ENCODE measurements at regions not wholly inside any gene's neighbourhood (a gene's known extent, or its start where the extent isn't known, plus 50 kb on each side); places are given as distances from the start of the nearest gene placed in this dataset.

DNA sequence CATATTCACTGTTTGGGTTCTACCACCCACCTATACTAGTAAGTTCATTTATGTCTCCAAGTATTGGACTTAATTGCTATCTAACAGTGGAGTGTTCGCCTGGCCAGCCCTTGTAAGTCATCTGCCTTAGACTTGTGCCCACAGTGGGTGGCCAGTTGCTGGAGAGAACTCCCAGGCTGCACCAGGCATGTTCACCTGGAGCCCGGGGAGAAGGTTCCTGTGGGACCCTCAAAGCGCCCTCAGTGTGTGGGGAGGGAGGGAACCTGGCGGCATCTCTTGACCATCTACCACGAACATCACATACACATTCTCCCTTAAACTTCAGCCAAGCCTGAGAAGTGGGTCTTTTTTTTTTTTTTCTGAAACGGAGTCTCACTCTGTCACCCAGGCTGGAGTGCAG is 138.1 kb downstream of the CPZ start:
- Histone ChIP-seq H3K36me3 (ENCODE audit: control insufficient read depth in 2 of 2, extremely low read depth in 1 of 2, insufficient read depth in 2 of 2, low read length in 2 of 2) (no peaks in the 10 kb centered on the region), H3K4me1 (ENCODE audit: control insufficient read depth, extremely low read depth, insufficient read depth, low read length) (no peaks in the 10 kb centered on the region), H3K4me2 (ENCODE audit: control insufficient read depth, extremely low read depth, insufficient read depth, low read depth, low read length) (no peak overlapping the region), H3K27ac (ENCODE audit: control insufficient read depth, insufficient read depth, low read length) (no peak overlapping the region), H3K9me3 (ENCODE audit: control insufficient read depth, low read depth, low read length) (peaks cover 7% of the 10 kb centered on the region), H3K9ac (ENCODE audit: control insufficient read depth, extremely low read depth, insufficient read depth, low read length) (no peak overlapping the region), H3K9me1 (ENCODE audit: control insufficient read depth, extremely low read depth, insufficient read depth, low read length) (no peaks in the 10 kb centered on the region), H4K20me1 (ENCODE audit: control insufficient read depth, extremely low read depth, insufficient read depth, low read length) (no peaks in the 10 kb centered on the region), H3K4me3 (ENCODE audit: control insufficient read depth in 2 of 3, extremely low read depth in 1 of 3, insufficient read depth in 2 of 3, low read depth in 1 of 3, low read length in 3 of 3) (no peak overlapping the region), H2AFZ (ENCODE audit: control insufficient read depth, low read length) (no peak overlapping the region), H3K79me2 (ENCODE audit: control insufficient read depth, insufficient read depth, low read length) (no peaks in the 10 kb centered on the region), H3K27me3 (ENCODE audit: control insufficient read depth, extremely low read depth, insufficient read depth, low read length) (no peaks in the 10 kb centered on the region)
- dilution Hi-C loops (cut with MboI; ENCODE audit: extremely low pct_ligation_motif_present, low sequenced_read_pairs): no loop called here
- no peak for FAIRE-seq
- no peak for DNase-seq (ENCODE audit: low read depth, low spot score)
- TF ChIP-seq EZH2 (IDR thresholded peaks at IDR 0.05; ENCODE audit: low read length) (no peak), CTCF (optimal IDR thresholded peaks at IDR 0.05 in 1 of 3, IDR thresholded peaks at IDR 0.05 in 1 of 3, conservative IDR thresholded peaks at IDR 0.05 in 1 of 3; ENCODE audit: extremely low read depth in 1 of 3, insufficient read depth in 2 of 3, low read length in 3 of 3) (no peak)

DNA sequence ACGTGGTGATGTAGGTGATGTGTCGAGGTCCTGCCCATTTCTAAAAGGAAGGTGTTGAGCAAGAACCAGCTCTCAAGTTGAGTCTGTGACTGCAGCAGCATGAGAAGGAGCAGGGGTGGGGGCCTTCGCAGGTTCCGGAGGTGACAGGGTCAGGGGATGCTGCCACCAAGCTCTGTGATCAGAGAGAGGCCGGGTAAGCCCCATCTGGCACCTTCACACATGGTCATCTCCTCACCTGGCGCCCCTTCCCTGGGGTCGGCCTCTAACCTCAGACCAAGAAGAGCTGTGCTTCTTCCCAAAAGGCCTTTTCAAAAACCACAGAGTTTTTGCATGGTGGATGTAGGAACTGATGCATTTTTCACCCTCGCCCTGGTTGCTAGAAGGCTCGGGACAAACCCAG is 137.6 kb downstream of the CPZ start:
- H3K9ac ChIP-seq (ENCODE audit: control insufficient read depth, extremely low read depth, insufficient read depth, low read length): no peak overlapping the region
- no peak for TF ChIP-seq EZH2 (IDR thresholded peaks at IDR 0.05; ENCODE audit: low read length)
- TF ChIP-seq CTCF (optimal IDR thresholded peaks at IDR 0.05 in 1 of 3, IDR thresholded peaks at IDR 0.05 in 1 of 3, conservative IDR thresholded peaks at IDR 0.05 in 1 of 3; ENCODE audit: extremely low read depth in 1 of 3, insufficient read depth in 2 of 3, low read length in 3 of 3): no peak
- DNase-seq (ENCODE audit: low read depth, low spot score): no peak
- H3K27me3 ChIP-seq (ENCODE audit: control insufficient read depth, extremely low read depth, insufficient read depth, low read length): no peaks in the 10 kb centered on the region
- H3K9me3 ChIP-seq (ENCODE audit: control insufficient read depth, low read depth, low read length): peaks cover 7% of the 10 kb centered on the region
- dilution Hi-C loops (cut with MboI; ENCODE audit: extremely low pct_ligation_motif_present, low sequenced_read_pairs): no loop called here
- no peak overlapping the region for H2AFZ ChIP-seq (ENCODE audit: control insufficient read depth, low read length)
- H3K4me1 ChIP-seq (ENCODE audit: control insufficient read depth, extremely low read depth, insufficient read depth, low read length): no peaks in the 10 kb centered on the region
- H3K79me2 ChIP-seq (ENCODE audit: control insufficient read depth, insufficient read depth, low read length): no peaks in the 10 kb centered on the region
- H4K20me1 ChIP-seq (ENCODE audit: control insufficient read depth, extremely low read depth, insufficient read depth, low read length): no peaks in the 10 kb centered on the region
- FAIRE-seq: no peak
- H3K27ac ChIP-seq (ENCODE audit: control insufficient read depth, insufficient read depth, low read length): no peak overlapping the region
- no peaks in the 10 kb centered on the region for H3K36me3 ChIP-seq (ENCODE audit: control insufficient read depth in 2 of 2, extremely low read depth in 1 of 2, insufficient read depth in 2 of 2, low read length in 2 of 2)
- no peaks in the 10 kb centered on the region for H3K9me1 ChIP-seq (ENCODE audit: control insufficient read depth, extremely low read depth, insufficient read depth, low read length)
- H3K4me3 ChIP-seq (ENCODE audit: control insufficient read depth in 2 of 3, extremely low read depth in 1 of 3, insufficient read depth in 2 of 3, low read depth in 1 of 3, low read length in 3 of 3): no peak overlapping the region
- no peak overlapping the region for H3K4me2 ChIP-seq (ENCODE audit: control insufficient read depth, extremely low read depth, insufficient read depth, low read depth, low read length)
